NCI-H1092 (cell line): ENCODE measurements at regions not wholly inside any gene's neighbourhood (a gene's known extent, or its start where the extent isn't known, plus 50 kb on each side); places are given as distances from the start of the nearest gene placed in this dataset.

Experiments
- DNase-seq: peaks from one replicate; lab custom pipeline; 2025; lab: John Stamatoyannopoulos, UW

- no peak for DNase-seq
These were observed 522.3 kb downstream of the MAT2B start for GRCh38 chr5:164027738-164028137.

- no peak for DNase-seq
These were observed 532.8 kb downstream of the MAT2B start for GRCh38 chr5:164038128-164038783.

GRCh38 chr5:164041105-164041504 lies 535.7 kb downstream of the MAT2B start:
- no peak for DNase-seq

- DNase-seq = no peak
These were observed 543.0 kb downstream of the MAT2B start for GRCh38 chr5:164048359-164048926.

GRCh38 chr5:164051745-164052144 lies 546.3 kb downstream of the MAT2B start:
- no peak for DNase-seq

GRCh38 chr5:164052536-164053093 lies 547.2 kb downstream of the MAT2B start:
- no peak for DNase-seq

- DNase-seq = no peak
These were observed 547.7 kb downstream of the MAT2B start for GRCh38 chr5:164053123-164053522.

- no peak for DNase-seq
These were observed 549.0 kb downstream of the MAT2B start for GRCh38 chr5:164054461-164054860.

- DNase-seq = no peak
These were observed 551.7 kb downstream of the MAT2B start for GRCh38 chr5:164057121-164057520.

- no peak for DNase-seq
These were observed 553.2 kb downstream of the MAT2B start for GRCh38 chr5:164058621-164059020.

- DNase-seq = no peak
These were observed 554.1 kb downstream of the MAT2B start for GRCh38 chr5:164059471-164059870.

GRCh38 chr5:164060786-164061355 lies 555.5 kb downstream of the MAT2B start:
- no peak for DNase-seq

GRCh38 chr5:164062304-164062703 lies 556.9 kb downstream of the MAT2B start:
- DNase-seq = no peak

GRCh38 chr5:164065266-164065665 lies 559.8 kb downstream of the MAT2B start:
- no peak for DNase-seq

GRCh38 chr5:164071671-164072070 lies 566.3 kb downstream of the MAT2B start:
- no peak for DNase-seq

GRCh38 chr5:164073081-164073480 lies 567.7 kb downstream of the MAT2B start:
- DNase-seq = no peak

- no peak for DNase-seq
These were observed 571.1 kb downstream of the MAT2B start for GRCh38 chr5:164076556-164076955.

- no peak for DNase-seq
These were observed 584.9 kb downstream of the MAT2B start for GRCh38 chr5:164090358-164090757.

- no peak for DNase-seq
These were observed 586.4 kb downstream of the MAT2B start for GRCh38 chr5:164091836-164092235.

- no peak for DNase-seq
These were observed 588.9 kb downstream of the MAT2B start for GRCh38 chr5:164094291-164094690.

GRCh38 chr5:164097749-164098148 lies 592.3 kb downstream of the MAT2B start:
- DNase-seq = no peak

- DNase-seq = no peak
These were observed 593.1 kb downstream of the MAT2B start for GRCh38 chr5:164098531-164098930.

GRCh38 chr5:164098979-164099378 lies 593.6 kb downstream of the MAT2B start:
- no peak for DNase-seq
